NCI-H146 treated with DMSO at 0.1 percent for 48 hours (cell line): ENCODE measurements at regions not wholly inside any gene's neighbourhood (a gene's known extent, or its start where the extent isn't known, plus 50 kb on each side); places are given as distances from the start of the nearest gene placed in this dataset.

Experiments used
- DNase-seq: peaks from one replicate; lab custom pipeline; 2025; ENCODE audit not compliant: unreplicated experiment; lab: John Stamatoyannopoulos, UW

GRCh38 chr17:12365805-12366204, 299.9 kb upstream of the MYOCD start:
- DNase-seq, result no peak

- DNase-seq, result no peak
Observed at GRCh38 chr17:12369065-12369464, 296.6 kb upstream of the MYOCD start.

GRCh38 chr17:12376276-12376675, 289.4 kb upstream of the MYOCD start:
- DNase-seq, result no peak

GRCh38 chr17:12386225-12386624, 279.5 kb upstream of the MYOCD start:
- DNase-seq, result no peak

- DNase-seq, result no peak
Observed at GRCh38 chr17:12388226-12388625, 277.5 kb upstream of the MYOCD start.

GRCh38 chr17:12389421-12389820, 276.3 kb upstream of the MYOCD start:
- no peak for DNase-seq

- no peak for DNase-seq
Observed at GRCh38 chr17:12390631-12391030, 275.1 kb upstream of the MYOCD start.

- DNase-seq, result no peak
Observed at GRCh38 chr17:12391468-12391867, 274.2 kb upstream of the MYOCD start.

GRCh38 chr17:12395733-12396354, 269.8 kb upstream of the MYOCD start:
- DNase-seq, result no peak

- no peak for DNase-seq
Observed at GRCh38 chr17:12398441-12399051, 267.1 kb upstream of the MYOCD start.

GRCh38 chr17:12402963-12403622, 262.6 kb upstream of the MYOCD start:
- no peak for DNase-seq

GRCh38 chr17:12403881-12404398, 261.8 kb upstream of the MYOCD start:
- DNase-seq, result no peak

- no peak for DNase-seq
Observed at GRCh38 chr17:12406623-12407215, 259.0 kb upstream of the MYOCD start.

GRCh38 chr17:12407495-12408252, 258.0 kb upstream of the MYOCD start:
- DNase-seq, result no peak

- DNase-seq, result no peak
Observed at GRCh38 chr17:12409082-12409481, 256.6 kb upstream of the MYOCD start.

- no peak for DNase-seq
Observed at GRCh38 chr17:12410717-12411116, 255.0 kb upstream of the MYOCD start.

GRCh38 chr17:12415031-12415430, 250.7 kb upstream of the MYOCD start:
- DNase-seq, result no peak

- DNase-seq, result no peak
Observed at GRCh38 chr17:12421077-12421476, 244.6 kb upstream of the MYOCD start.

- DNase-seq, result no peak
Observed at GRCh38 chr17:12421646-12422306, 243.9 kb upstream of the MYOCD start.

- DNase-seq, result no peak
Observed at GRCh38 chr17:12422651-12423050, 243.0 kb upstream of the MYOCD start.

GRCh38 chr17:12423337-12423736, 242.4 kb upstream of the MYOCD start:
- DNase-seq, result no peak
